Activated CD4-positive, alpha-beta memory T cell treated with anti-CD3 and anti-CD28 coated beads for 36 hours (primary cell): ENCODE measurements at regions not wholly inside any gene's neighbourhood (a gene's known extent, or its start where the extent isn't known, plus 50 kb on each side); places are given as distances from the start of the nearest gene placed in this dataset.

Source experiments
- CTCF ChIA-PET: fragments of 350-600 bp; sonication (Branson Sonifier 250); formaldehyde crosslinking; loops from one replicate; lab custom pipeline; 2021; ENCODE audit warnings: antibody characterized with exemption, inconsistent platforms; lab: Charles Lee
- POLR2A ChIA-PET: fragments of 350-600 bp; sonication (Branson Sonifier 250); formaldehyde crosslinking; loops from one replicate; lab custom pipeline; 2021; ENCODE audit warnings: antibody characterized with exemption; lab: Charles Lee
- DNase-seq: peaks from one replicate; pipeline ENCODE4 v3.0.0-alpha.2; 2020
- H3K27ac Mint-ChIP-seq: one replicate; pipeline ENCODE4 v1.8.0; 2021; ENCODE audit warnings: mixed read lengths
- H3K27me3 Mint-ChIP-seq: one replicate; pipeline ENCODE4 v1.8.0; 2021; ENCODE audit warnings: mixed read lengths
- H3K36me3 Mint-ChIP-seq: one replicate; pipeline ENCODE4 v1.8.0; 2021; ENCODE audit warnings: mixed read lengths
- H3K4me1 Mint-ChIP-seq: one replicate; pipeline ENCODE4 v1.8.0; 2021; ENCODE audit warnings: low read depth, mixed read lengths
- H3K4me3 Mint-ChIP-seq: one replicate; pipeline ENCODE4 v1.8.0; 2021; ENCODE audit warnings: mild to moderate bottlenecking, mixed read lengths
- H3K9me3 Mint-ChIP-seq: one replicate; pipeline ENCODE4 v1.8.0; 2021; ENCODE audit warnings: mixed read lengths
- intact Hi-C: fragments of 100-400 bp; cut with micrococcal nuclease; formaldehyde crosslinking; loops from one replicate; pipeline ENCODE4 v1.15.1; 2023

GRCh38 chr1:221829327-221830015 lies 87.6 kb upstream of the DUSP10 start:
- POLR2A ChIA-PET, result interaction anchor here (1.1 to 1.9 kb wide), 10 partner anchors 9 to 389 kb away, joined by 3 to 9 read pairs (median 6); partner anchors contain the start of gene DUSP10
- Mint-ChIP-seq H3K9me3 (no peaks in the 10 kb centered on the region), H3K4me1 (peaks cover 53% of the 10 kb centered on the region), H3K27me3 (no peaks in the 10 kb centered on the region), H3K36me3 (no peaks in the 10 kb centered on the region), H3K27ac (peak overlapping the region; percentile 90), H3K4me3 (peak overlapping the region; percentile 30)
- peak; percentile 83 for DNase-seq
- CTCF ChIA-PET, result interaction anchor here (0.8 to 2.0 kb wide), 8 partner anchors 11 to 341 kb away, joined by 3 to 5 read pairs (median 3); partner anchors contain the start of gene DUSP10
- intact Hi-C loops, result loop anchor here (1.0 to 10.0 kb wide), 12 partner anchors 11 to 625 kb away; partner anchors contain the start of gene DUSP10

- no peak for DNase-seq
- intact Hi-C loops, result no loop called here
- Mint-ChIP-seq H3K36me3 (no peaks in the 10 kb centered on the region), H3K4me1 (peaks cover 71% of the 10 kb centered on the region), H3K27ac (peak overlapping the region; percentile 52), H3K27me3 (no peaks in the 10 kb centered on the region), H3K4me3 (no peak overlapping the region), H3K9me3 (no peaks in the 10 kb centered on the region)
- ChIA-PET POLR2A (interaction anchor here (0.6 kb wide), 1 partner anchor 120 kb away, joined by 3 read pairs; no protein-coding TSS in a partner anchor), CTCF (interaction anchor here (0.6 to 1.0 kb wide), 2 partner anchors 45 to 50 kb away, joined by 3 read pairs; no protein-coding TSS in a partner anchor)
Measured at GRCh38 chr1:221827307-221827642, 85.4 kb upstream of the DUSP10 start.

- no peak for DNase-seq
- H3K27me3 Mint-ChIP-seq, result no peaks in the 10 kb centered on the region
- H3K36me3 Mint-ChIP-seq, result no peaks in the 10 kb centered on the region
- no peak overlapping the region for H3K4me3 Mint-ChIP-seq
- no peak overlapping the region for H3K27ac Mint-ChIP-seq
- ChIA-PET POLR2A (no interaction called here), CTCF (interaction anchor here (2.0 kb wide), 1 partner anchor 28 kb away, joined by 4 read pairs; no protein-coding TSS in a partner anchor)
- intact Hi-C loops, result loop anchor here (1.0 to 2.0 kb wide), 6 partner anchors 10 to 83 kb away; partner anchors contain the start of gene DUSP10
- no peaks in the 10 kb centered on the region for H3K9me3 Mint-ChIP-seq
- peaks cover 62% of the 10 kb centered on the region for H3K4me1 Mint-ChIP-seq
Measured at GRCh38 chr1:221824909-221825308, 83.0 kb upstream of the DUSP10 start.

GRCh38 chr1:221824025-221824424 lies 82.1 kb upstream of the DUSP10 start:
- H3K4me1 Mint-ChIP-seq, result peaks cover 55% of the 10 kb centered on the region
- POLR2A ChIA-PET, result interaction anchor here (0.7 kb wide), 1 partner anchor 82 kb away, joined by 3 read pairs; the partner anchor contains the start of gene DUSP10
- peak overlapping the region; percentile 50 for H3K27ac Mint-ChIP-seq
- H3K27me3 Mint-ChIP-seq, result no peaks in the 10 kb centered on the region
- no peak overlapping the region for H3K4me3 Mint-ChIP-seq
- peak; percentile 71 for DNase-seq
- no peaks in the 10 kb centered on the region for H3K9me3 Mint-ChIP-seq
- intact Hi-C loops, result loop anchor here (1.0 to 2.0 kb wide), 6 partner anchors 9 to 82 kb away; partner anchors contain the start of gene DUSP10
- H3K36me3 Mint-ChIP-seq, result no peaks in the 10 kb centered on the region
- CTCF ChIA-PET, result interaction anchor here (2.0 kb wide), 1 partner anchor 27 kb away, joined by 4 read pairs; no protein-coding TSS in a partner anchor

GRCh38 chr1:221823561-221823960 lies 81.7 kb upstream of the DUSP10 start:
- CTCF ChIA-PET, result interaction anchor here (2.0 kb wide), 1 partner anchor 27 kb away, joined by 4 read pairs; no protein-coding TSS in a partner anchor
- DNase-seq, result no peak
- POLR2A ChIA-PET, result interaction anchor here (0.7 kb wide), 1 partner anchor 82 kb away, joined by 3 read pairs; the partner anchor contains the start of gene DUSP10
- intact Hi-C loops, result no loop called here
- Mint-ChIP-seq H3K4me3 (no peak overlapping the region), H3K36me3 (no peaks in the 10 kb centered on the region), H3K27ac (peak overlapping the region; percentile 18), H3K9me3 (no peaks in the 10 kb centered on the region), H3K27me3 (no peaks in the 10 kb centered on the region), H3K4me1 (peaks cover 50% of the 10 kb centered on the region)

GRCh38 chr1:221823149-221823548 lies 81.3 kb upstream of the DUSP10 start:
- intact Hi-C loops, result no loop called here
- ChIA-PET CTCF (no interaction called here), POLR2A (interaction anchor here (0.7 kb wide), 1 partner anchor 81 kb away, joined by 3 read pairs; the partner anchor contains the start of gene DUSP10)
- H3K27ac Mint-ChIP-seq, result peak overlapping the region; percentile 18
- H3K4me1 Mint-ChIP-seq, result peaks cover 46% of the 10 kb centered on the region
- DNase-seq, result peak; percentile 36
- no peaks in the 10 kb centered on the region for H3K9me3 Mint-ChIP-seq
- no peak overlapping the region for H3K4me3 Mint-ChIP-seq
- no peaks in the 10 kb centered on the region for H3K27me3 Mint-ChIP-seq
- H3K36me3 Mint-ChIP-seq, result no peaks in the 10 kb centered on the region

- no peak overlapping the region for H3K27ac Mint-ChIP-seq
- peaks cover 41% of the 10 kb centered on the region for H3K4me1 Mint-ChIP-seq
- ChIA-PET CTCF (no interaction called here), POLR2A (no interaction called here)
- H3K9me3 Mint-ChIP-seq, result no peaks in the 10 kb centered on the region
- intact Hi-C loops, result no loop called here
- DNase-seq, result no peak
- no peaks in the 10 kb centered on the region for H3K36me3 Mint-ChIP-seq
- H3K27me3 Mint-ChIP-seq, result no peaks in the 10 kb centered on the region
- H3K4me3 Mint-ChIP-seq, result no peak overlapping the region
Measured at GRCh38 chr1:221822591-221822990, 80.7 kb upstream of the DUSP10 start.

GRCh38 chr1:221816899-221817298 lies 75.0 kb upstream of the DUSP10 start:
- Mint-ChIP-seq H3K4me1 (no peaks in the 10 kb centered on the region), H3K27me3 (no peaks in the 10 kb centered on the region), H3K9me3 (no peaks in the 10 kb centered on the region), H3K36me3 (no peaks in the 10 kb centered on the region), H3K27ac (no peak overlapping the region), H3K4me3 (no peak overlapping the region)
- intact Hi-C loops, result no loop called here
- CTCF ChIA-PET, result no interaction called here
- no peak for DNase-seq
- POLR2A ChIA-PET, result no interaction called here

GRCh38 chr1:221815660-221816059 lies 73.8 kb upstream of the DUSP10 start:
- intact Hi-C loops, result loop anchor here (1.0 kb wide), 1 partner anchor 9 kb away; no protein-coding TSS in a partner anchor
- DNase-seq, result no peak
- H3K27me3 Mint-ChIP-seq, result no peaks in the 10 kb centered on the region
- H3K9me3 Mint-ChIP-seq, result no peaks in the 10 kb centered on the region
- ChIA-PET CTCF (interaction anchor here (1.5 kb wide), 1 partner anchor 14 kb away, joined by 3 read pairs; no protein-coding TSS in a partner anchor), POLR2A (no interaction called here)
- H3K27ac Mint-ChIP-seq, result no peak overlapping the region
- peaks cover 4% of the 10 kb centered on the region for H3K4me1 Mint-ChIP-seq
- no peaks in the 10 kb centered on the region for H3K36me3 Mint-ChIP-seq
- H3K4me3 Mint-ChIP-seq, result no peak overlapping the region

GRCh38 chr1:221813887-221814286 lies 72.0 kb upstream of the DUSP10 start:
- Mint-ChIP-seq H3K36me3 (no peaks in the 10 kb centered on the region), H3K4me1 (peaks cover 21% of the 10 kb centered on the region), H3K27ac (no peak overlapping the region), H3K27me3 (no peaks in the 10 kb centered on the region), H3K4me3 (no peak overlapping the region), H3K9me3 (no peaks in the 10 kb centered on the region)
- DNase-seq, result no peak
- intact Hi-C loops, result no loop called here
- ChIA-PET POLR2A (interaction anchor here (1.8 kb wide), 1 partner anchor 16 kb away, joined by 5 read pairs; no protein-coding TSS in a partner anchor), CTCF (no interaction called here)

- Mint-ChIP-seq H3K27ac (no peak overlapping the region), H3K27me3 (no peaks in the 10 kb centered on the region), H3K9me3 (no peaks in the 10 kb centered on the region), H3K4me1 (peaks cover 26% of the 10 kb centered on the region), H3K36me3 (no peaks in the 10 kb centered on the region), H3K4me3 (no peak overlapping the region)
- CTCF ChIA-PET, result no interaction called here
- intact Hi-C loops, result no loop called here
- no peak for DNase-seq
- POLR2A ChIA-PET, result interaction anchor here (1.8 kb wide), 1 partner anchor 17 kb away, joined by 5 read pairs; no protein-coding TSS in a partner anchor
Measured at GRCh38 chr1:221812905-221813597, 71.2 kb upstream of the DUSP10 start.
